B cell (primary cell): ENCODE measurements at regions not wholly inside any gene's neighbourhood (a gene's known extent, or its start where the extent isn't known, plus 50 kb on each side); places are given as distances from the start of the nearest gene placed in this dataset.

Source experiments
- ATAC-seq: fragments of 200-7000 bp; cut with Tn5 transposase; one replicate; pipeline ENCODE4 v1.10.0; 2021; ENCODE audit warnings: low read depth, mild to moderate bottlenecking, moderate number of reproducible peaks, moderate library complexity
- CTCF ChIA-PET: fragments of 350-600 bp; sonication (Branson Sonifier 250); formaldehyde crosslinking; loops from one replicate; lab custom pipeline; 2021; ENCODE audit warnings: antibody characterized with exemption, inconsistent platforms; lab: Charles Lee
- POLR2A ChIA-PET: fragments of 350-600 bp; sonication (Branson Sonifier 250); formaldehyde crosslinking; loops from one replicate; lab custom pipeline; 2021; ENCODE audit warnings: antibody characterized with exemption; lab: Charles Lee
- DNase-seq: peaks from one replicate; pipeline ENCODE4 v3.0.0; 2013
- H2AFZ ChIP-seq: 2 replicates; pipeline ENCODE4 v1.6.1; 2012; ENCODE audit warnings: mild to moderate bottlenecking, low read depth, low read length; ENCODE audit not compliant: insufficient read depth, poor library complexity, severe bottlenecking
- H3K27ac ChIP-seq, 2 donors: 1 replicate in 1 of 2; 2 replicates in 1 of 2; pipeline ENCODE4 v1.5.1; 2012 to 2013; ENCODE audit warnings: low read length in 2 of 2, mild to moderate bottlenecking in 2 of 2, moderate library complexity in 1 of 2
- H3K27me3 ChIP-seq, 4 experiments: fragments of 200-600 bp in 1 of 4; sonication (generic) in 1 of 4; replicated peaks in 1 of 4; 1 replicate in 2 of 4; 2 replicates in 2 of 4; pipeline versions ENCODE4 v1.6.1 to v1.7.0; 2013 to 2016; ENCODE audit warnings: low read length in 3 of 4, mild to moderate bottlenecking in 2 of 4, mixed read lengths in 1 of 4, moderate library complexity in 1 of 4; ENCODE audit not compliant: insufficient read depth in 4 of 4, control insufficient read depth in 3 of 4; ENCODE audit errors: control extremely low read depth in 1 of 4
- H3K36me3 ChIP-seq, 2 experiments: replicated peaks in 1 of 2; 1 replicate in 1 of 2; 2 replicates in 1 of 2; pipeline versions ENCODE4 v1.6.1 to v1.7.1; 2013; ENCODE audit warnings: low read length in 1 of 2; ENCODE audit not compliant: insufficient read depth in 2 of 2, control insufficient read depth in 1 of 2; ENCODE audit errors: control extremely low read depth in 1 of 2, extremely low read depth in 1 of 2
- H3K4me1 ChIP-seq, 2 donors: fragments of 200-600 bp in 1 of 2; sonication (generic) in 1 of 2; 1 replicate in 1 of 2; 2 replicates in 1 of 2; pipeline versions ENCODE4 v1.5.1 to v1.6.1; 2013 to 2017; ENCODE audit warnings: low read length in 2 of 2; ENCODE audit not compliant: control insufficient read depth in 2 of 2, insufficient read depth in 2 of 2
- H3K4me2 ChIP-seq: replicated peaks from 2 replicates; pipeline ENCODE3; 2012; ENCODE audit warnings: mild to moderate bottlenecking, low read depth, low read length; ENCODE audit not compliant: poor library complexity, severe bottlenecking
- H3K4me3 ChIP-seq, 5 experiments: fragments of 200-600 bp in 1 of 5; sonication (generic) in 1 of 5; 1 replicate in 3 of 5; 2 replicates in 2 of 5; pipeline versions ENCODE4 v1.5.1 to v1.7.0; 2011 to 2016; ENCODE audit warnings: low read length in 4 of 5, mild to moderate bottlenecking in 4 of 5, low read depth in 2 of 5, control low read depth in 1 of 5, moderate library complexity in 1 of 5; ENCODE audit not compliant: insufficient read depth in 1 of 5; ENCODE audit errors: control extremely low read depth in 1 of 5, extremely low read depth in 1 of 5
- H3K79me2 ChIP-seq: fragments of 200-600 bp; sonication (generic); one replicate; pipeline ENCODE4 v1.6.0; 2016; ENCODE audit warnings: low read length; ENCODE audit not compliant: control insufficient read depth, insufficient read depth
- H3K9ac ChIP-seq: fragments of 200-600 bp; sonication (generic); 2 replicates; pipeline ENCODE4 v1.6.1; 2017; ENCODE audit warnings: mild to moderate bottlenecking, low read length, moderate library complexity
- H3K9me3 ChIP-seq, 3 donors: one replicate each; pipeline versions ENCODE4 v1.6.1 to v1.7.1; 2013; ENCODE audit warnings: low read length in 2 of 3; ENCODE audit not compliant: control insufficient read depth in 2 of 3, insufficient read depth in 1 of 3; ENCODE audit errors: control extremely low read depth in 1 of 3
- H4K20me1 ChIP-seq: 2 replicates; pipeline ENCODE4 v1.6.0; 2012; ENCODE audit warnings: mild to moderate bottlenecking, low read length; ENCODE audit not compliant: insufficient read depth, control insufficient read depth, poor library complexity, severe bottlenecking
- H3K27ac Mint-ChIP-seq: one replicate; pipeline ENCODE4 v1.8.0; 2021; ENCODE audit warnings: mixed read lengths
- H3K27me3 Mint-ChIP-seq: one replicate; pipeline ENCODE4 v1.8.0; 2021; ENCODE audit warnings: mixed read lengths
- H3K4me1 Mint-ChIP-seq: one replicate; pipeline ENCODE4 v1.8.0; 2021; ENCODE audit warnings: mixed read lengths
- H3K4me3 Mint-ChIP-seq: one replicate; pipeline ENCODE4 v1.8.0; 2021; ENCODE audit warnings: mixed read lengths
- H3K9me3 Mint-ChIP-seq: one replicate; pipeline ENCODE4 v1.8.0; 2022; ENCODE audit warnings: mixed read lengths; ENCODE audit not compliant: insufficient read depth
- CTCF ChIP-seq: fragments of 200-600 bp; IDR thresholded peaks from one replicate; pipeline ENCODE4 v1.8.0; 2022; ENCODE audit warnings: antibody characterized with exemption, mild to moderate bottlenecking
- EZH2 ChIP-seq: IDR thresholded peaks from 2 replicates; pipeline ENCODE4 v1.6.1; 2012; ENCODE audit warnings: borderline replicate concordance, low read depth, mild to moderate bottlenecking, moderate library complexity, low read length; ENCODE audit not compliant: insufficient read depth, poor library complexity, severe bottlenecking
- WGBS: methylation state at CpG from one replicate; pipeline ENCODE4 v1.1.5; 2013; ENCODE audit warnings: missing lambda C conversion rate; ENCODE audit not compliant: insufficient coverage; 5-methylcytosine and 5-hydroxymethylcytosine counted together
- intact Hi-C: fragments of 100-400 bp; cut with micrococcal nuclease; formaldehyde crosslinking; loops from one replicate; pipeline ENCODE4 v1.10.0; 2022

GRCh38 chr9:23036416-23036815, 589.8 kb downstream of the DMRTA1 start:
- POLR2A ChIA-PET: no interaction called here

GRCh38 chr9:23039402-23039801, 592.8 kb downstream of the DMRTA1 start:
- no peak overlapping the region for H3K27ac Mint-ChIP-seq
- ChIA-PET CTCF (no interaction called here), POLR2A (no interaction called here)
- no peaks in the 10 kb centered on the region for H4K20me1 ChIP-seq
- TF ChIP-seq EZH2 (no peak), CTCF (no peak)
- no peak overlapping the region for H3K9ac ChIP-seq
- no peak overlapping the region for H3K27ac ChIP-seq
- H3K9me3 ChIP-seq: no peaks in the 10 kb centered on the region
- H3K4me2 ChIP-seq: no peak overlapping the region
- intact Hi-C loops: no loop called here
- H3K36me3 ChIP-seq: no peaks in the 10 kb centered on the region
- H3K27me3 ChIP-seq: no peaks in the 10 kb centered on the region
- no peak overlapping the region for H3K4me3 Mint-ChIP-seq
- H2AFZ ChIP-seq: no peak overlapping the region
- no peaks in the 10 kb centered on the region for H3K4me1 Mint-ChIP-seq
- no peaks in the 10 kb centered on the region for H3K79me2 ChIP-seq
- H3K27me3 Mint-ChIP-seq: no peaks in the 10 kb centered on the region
- H3K4me1 ChIP-seq: no peaks in the 10 kb centered on the region
- no peak overlapping the region for H3K4me3 ChIP-seq
- DNase-seq (no peak), ATAC-seq (no peak)
- H3K9me3 Mint-ChIP-seq: peaks cover 7% of the 10 kb centered on the region

More at GRCh38 chr9:23036416-23036815, 589.8 kb downstream of the DMRTA1 start:
- H3K4me2 ChIP-seq: no peak overlapping the region
- no peaks in the 10 kb centered on the region for H3K9me3 ChIP-seq
- no peak overlapping the region for H2AFZ ChIP-seq
- CTCF ChIA-PET: no interaction called here
- Mint-ChIP-seq H3K27me3 (no peaks in the 10 kb centered on the region), H3K4me1 (no peaks in the 10 kb centered on the region), H3K27ac (no peak overlapping the region), H3K4me3 (no peak overlapping the region), H3K9me3 (peaks cover 4% of the 10 kb centered on the region)
- H3K4me1 ChIP-seq: no peaks in the 10 kb centered on the region
- no CpG with 5 or more reads among the region's 4 CpGs for WGBS
- DNase-seq: no peak
- no peak overlapping the region for H3K4me3 ChIP-seq
- H3K9ac ChIP-seq: no peak overlapping the region
- no peaks in the 10 kb centered on the region for H4K20me1 ChIP-seq
- no peaks in the 10 kb centered on the region for H3K36me3 ChIP-seq
- intact Hi-C loops: no loop called here
- H3K27me3 ChIP-seq: no peaks in the 10 kb centered on the region
- no peak for TF ChIP-seq CTCF
- TF ChIP-seq EZH2: no peak
- ATAC-seq: no peak
- no peaks in the 10 kb centered on the region for H3K79me2 ChIP-seq
- no peak overlapping the region for H3K27ac ChIP-seq
